BJ (cell line): ENCODE measurements at regions not wholly inside any gene's neighbourhood (a gene's known extent, or its start where the extent isn't known, plus 50 kb on each side); places are given as distances from the start of the nearest gene placed in this dataset.

Experiments used
- CTCF ChIA-PET: fragments of 350-600 bp; formaldehyde crosslinking; extraction: SDS; loops from one replicate; lab custom pipeline; 2021; ENCODE audit warnings: antibody characterized with exemption, inconsistent platforms; lab: Yijun Ruan, JAX
- POLR2A ChIA-PET: fragments of 300-600 bp; sonication (Branson Sonifier 250); formaldehyde crosslinking; extraction: SDS; loops from one replicate; lab custom pipeline; 2021; ENCODE audit warnings: antibody characterized with exemption; lab: Charles Lee
- DNase-seq: peaks from one replicate; pipeline ENCODE4 v3.0.0-alpha.2; 2011; ENCODE audit warnings: low read depth
- H3K27me3 ChIP-seq: 2 replicates; pipeline ENCODE4 v1.6.0; 2011; ENCODE audit warnings: low read length; ENCODE audit not compliant: control insufficient read depth, insufficient read depth
- H3K36me3 ChIP-seq: 2 replicates; pipeline ENCODE4 v1.5.1; 2011; ENCODE audit warnings: low read length; ENCODE audit not compliant: control insufficient read depth, insufficient read depth
- H3K4me3 ChIP-seq: 2 replicates; pipeline ENCODE4 v1.5.1; 2011; ENCODE audit warnings: low read depth, mild to moderate bottlenecking, control low read depth, low read length
- CTCF ChIP-seq: IDR thresholded peaks from 2 replicates; pipeline ENCODE4 v1.5.1; 2011; ENCODE audit warnings: low read depth, mild to moderate bottlenecking, control low read depth, inconsistent platforms, low read length, moderate library complexity; ENCODE audit not compliant: insufficient read depth

DNA sequence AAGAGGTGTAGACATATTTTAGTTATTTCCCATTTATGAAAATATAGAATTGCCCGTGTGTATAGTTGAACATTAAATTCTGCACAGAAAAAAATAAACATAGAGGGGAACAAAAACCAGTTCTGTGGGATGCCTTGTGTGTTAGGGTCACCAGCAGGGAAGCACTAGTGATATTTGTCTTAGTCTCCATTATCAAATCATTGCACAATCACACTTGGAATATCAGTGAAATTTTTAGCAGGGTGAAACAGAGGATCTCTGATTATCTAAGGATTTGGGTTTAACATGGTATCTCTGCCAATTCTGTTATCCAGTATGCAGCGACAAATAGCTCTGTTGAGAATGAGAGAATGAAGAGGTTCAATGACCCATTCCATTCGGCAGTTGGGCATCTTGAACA, 496.0 kb upstream of the POM121L12 start:
- Histone ChIP-seq H3K27me3 (no peaks in the 10 kb centered on the region), H3K4me3 (no peak overlapping the region), H3K36me3 (no peaks in the 10 kb centered on the region)
- no peak for TF ChIP-seq CTCF
- ChIA-PET POLR2A (no interaction called here), CTCF (interaction anchor here (0.6 kb wide), 1 partner anchor 897 kb away, joined by 3 read pairs; no protein-coding TSS in a partner anchor)
- DNase-seq, result no peak

GRCh38 chr7:52537051-52537450, 498.4 kb upstream of the POM121L12 start:
- POLR2A ChIA-PET, result no interaction called here
- CTCF ChIA-PET, result no interaction called here

GRCh38 chr7:52525772-52526341, 509.6 kb upstream of the POM121L12 start:
- Histone ChIP-seq H3K4me3 (no peak overlapping the region), H3K36me3 (no peaks in the 10 kb centered on the region), H3K27me3 (no peaks in the 10 kb centered on the region)
- POLR2A ChIA-PET, result no interaction called here
- CTCF ChIA-PET, result no interaction called here
- TF ChIP-seq CTCF, result no peak
- no peak for DNase-seq

More at GRCh38 chr7:52537051-52537450, 498.4 kb upstream of the POM121L12 start:
- no peaks in the 10 kb centered on the region for H3K27me3 ChIP-seq
- no peak overlapping the region for H3K4me3 ChIP-seq
- no peak for DNase-seq
- H3K36me3 ChIP-seq, result no peaks in the 10 kb centered on the region
- no peak for TF ChIP-seq CTCF

DNA sequence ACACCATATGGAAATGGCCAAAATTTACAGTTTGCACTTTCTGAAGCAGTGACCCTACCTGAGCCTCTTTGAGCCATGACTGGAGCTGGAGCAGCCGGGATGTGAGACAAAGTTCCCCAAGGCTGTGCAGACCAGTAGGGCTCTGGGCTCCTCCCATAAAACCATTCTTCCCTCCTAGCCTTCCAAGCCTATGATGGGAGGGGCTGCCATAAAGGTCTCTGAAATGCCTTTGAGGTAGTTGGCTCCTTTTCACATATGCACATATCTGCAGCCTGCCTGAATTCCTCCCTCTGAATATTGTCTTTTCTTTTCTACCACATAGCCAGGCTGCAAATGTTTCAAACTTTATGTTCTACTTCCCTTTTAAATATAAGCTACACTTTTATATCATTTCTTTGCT, 516.6 kb upstream of the POM121L12 start:
- no peak for DNase-seq
- ChIA-PET POLR2A (no interaction called here), CTCF (no interaction called here)
- H3K4me3 ChIP-seq, result no peak overlapping the region
- no peak for TF ChIP-seq CTCF
- H3K27me3 ChIP-seq, result no peaks in the 10 kb centered on the region
- no peaks in the 10 kb centered on the region for H3K36me3 ChIP-seq

- DNase-seq, result no peak
- TF ChIP-seq CTCF, result no peak
- ChIA-PET POLR2A (no interaction called here), CTCF (no interaction called here)
- H3K4me3 ChIP-seq, result no peak overlapping the region
- H3K27me3 ChIP-seq, result no peaks in the 10 kb centered on the region
- H3K36me3 ChIP-seq, result no peaks in the 10 kb centered on the region
These were observed 522.8 kb upstream of the POM121L12 start for GRCh38 chr7:52512656-52513055.
